Muscle layer of colon (tissue), 2 donors: ENCODE measurements at regions not wholly inside any gene's neighbourhood (a gene's known extent, or its start where the extent isn't known, plus 50 kb on each side); places are given as distances from the start of the nearest gene placed in this dataset.
"Not testable (repeated sequence)": the region's sequence is repeated elsewhere in the genome, so short reads cannot be mapped to it uniquely, and the experiment has no call there.

Experiments
- H3K27ac ChIP-seq: one replicate; pipeline ENCODE4 v1.7.0; 2013; ENCODE audit warnings: low read depth, mild to moderate bottlenecking, low read length, moderate library complexity
- H3K27me3 ChIP-seq, 2 donors: one replicate each; pipeline ENCODE4 v1.7.0; 2013; ENCODE audit warnings: low read length in 2 of 2, mild to moderate bottlenecking in 2 of 2; ENCODE audit not compliant: insufficient read depth in 2 of 2, control insufficient read depth in 1 of 2
- H3K36me3 ChIP-seq: one replicate; pipeline ENCODE4 v1.7.0; 2013; ENCODE audit warnings: mild to moderate bottlenecking, low read length; ENCODE audit not compliant: insufficient read depth
- H3K4me1 ChIP-seq: one replicate; pipeline ENCODE4 v1.7.0; 2013; ENCODE audit warnings: mild to moderate bottlenecking, low read length; ENCODE audit not compliant: insufficient read depth
- H3K4me3 ChIP-seq, 2 donors: one replicate each; pipeline ENCODE4 v1.7.0; 2013; ENCODE audit warnings: low read length in 2 of 2, low read depth in 1 of 2, mild to moderate bottlenecking in 1 of 2, moderate library complexity in 1 of 2
- H3K9ac ChIP-seq: one replicate; pipeline ENCODE4 v1.7.0; 2013; ENCODE audit warnings: low read length
- H3K9me3 ChIP-seq: one replicate; pipeline ENCODE4 v1.7.0; 2013; ENCODE audit warnings: mild to moderate bottlenecking, low read length
- donor health status: abdominal sarcoma.
- donor health status: Adenocarcinoma of cecum.

GRCh38 chr2:78780864-78781583 lies 244.5 kb upstream of the REG3G start:
- peaks cover 15% of the 10 kb centered on the region for H3K4me1 ChIP-seq
- no peaks in the 10 kb centered on the region for H3K27me3 ChIP-seq
- peak overlapping the region; percentile 86 for H3K27ac ChIP-seq
- no peaks in the 10 kb centered on the region for H3K36me3 ChIP-seq
- no peak overlapping the region for H3K9ac ChIP-seq
- H3K4me3 ChIP-seq, result peak overlapping the region in 1 of 2 donors; percentile 56
- H3K9me3 ChIP-seq, result no peaks in the 10 kb centered on the region

- no peaks in the 10 kb centered on the region for H3K27me3 ChIP-seq
- no peaks in the 10 kb centered on the region for H3K9me3 ChIP-seq
- no peak overlapping the region for H3K4me3 ChIP-seq
- H3K36me3 ChIP-seq, result no peaks in the 10 kb centered on the region
- peaks cover 11% of the 10 kb centered on the region for H3K4me1 ChIP-seq
- no peak overlapping the region for H3K9ac ChIP-seq
- no peak overlapping the region for H3K27ac ChIP-seq
These were observed 243.3 kb upstream of the REG3G start for GRCh38 chr2:78782196-78782595.

- H3K9me3 ChIP-seq, result no peaks in the 10 kb centered on the region
- no peaks in the 10 kb centered on the region for H3K36me3 ChIP-seq
- no peaks in the 10 kb centered on the region for H3K27me3 ChIP-seq
- H3K9ac ChIP-seq, result no peak overlapping the region
- H3K27ac ChIP-seq, result no peak overlapping the region
- H3K4me3 ChIP-seq, result no peak overlapping the region
- H3K4me1 ChIP-seq, result no peaks in the 10 kb centered on the region
These were observed 213.4 kb upstream of the REG3G start for GRCh38 chr2:78811955-78812610.

- Histone ChIP-seq H3K4me3 (no peak overlapping the region), H3K9me3 (no peaks in the 10 kb centered on the region), H3K36me3 (no peaks in the 10 kb centered on the region), H3K27me3 (no peaks in the 10 kb centered on the region), H3K4me1 (no peaks in the 10 kb centered on the region), H3K9ac (no peak overlapping the region), H3K27ac (no peak overlapping the region)
These were observed 211.0 kb upstream of the REG3G start for GRCh38 chr2:78814331-78814986.

- Histone ChIP-seq H3K27ac (no peak overlapping the region), H3K9me3 (no peaks in the 10 kb centered on the region), H3K27me3 (no peaks in the 10 kb centered on the region), H3K4me3 (no peak overlapping the region), H3K36me3 (no peaks in the 10 kb centered on the region), H3K4me1 (no peaks in the 10 kb centered on the region), H3K9ac (no peak overlapping the region)
These were observed 208.1 kb upstream of the REG3G start for GRCh38 chr2:78817430-78817829.

GRCh38 chr2:78832481-78832880 lies 193.0 kb upstream of the REG3G start:
- Histone ChIP-seq H3K9me3 (no peaks in the 10 kb centered on the region), H3K27me3 (no peaks in the 10 kb centered on the region), H3K4me3 (no peak overlapping the region), H3K4me1 (no peaks in the 10 kb centered on the region), H3K9ac (no peak overlapping the region), H3K36me3 (no peaks in the 10 kb centered on the region), H3K27ac (no peak overlapping the region)

GRCh38 chr2:78839259-78839658 lies 186.2 kb upstream of the REG3G start:
- Histone ChIP-seq H3K4me1 (no peaks in the 10 kb centered on the region), H3K36me3 (no peaks in the 10 kb centered on the region), H3K27ac (no peak overlapping the region), H3K27me3 (no peaks in the 10 kb centered on the region), H3K9me3 (no peaks in the 10 kb centered on the region), H3K9ac (no peak overlapping the region), H3K4me3 (no peak overlapping the region)

- not testable (repeated sequence) for H3K4me1 ChIP-seq, H3K27me3 ChIP-seq
These were observed 185.2 kb upstream of the REG3G start for GRCh38 chr2:78840311-78840710.

GRCh38 chr2:78845664-78846185 lies 179.8 kb upstream of the REG3G start:
- H3K4me3 ChIP-seq, result no peak overlapping the region
- no peaks in the 10 kb centered on the region for H3K4me1 ChIP-seq
- H3K9me3 ChIP-seq, result no peaks in the 10 kb centered on the region
- no peaks in the 10 kb centered on the region for H3K27me3 ChIP-seq
- no peak overlapping the region for H3K27ac ChIP-seq
- no peaks in the 10 kb centered on the region for H3K36me3 ChIP-seq
- no peak overlapping the region for H3K9ac ChIP-seq

More at GRCh38 chr2:78840311-78840710, 185.2 kb upstream of the REG3G start:
- H3K9me3 ChIP-seq, H3K27ac ChIP-seq, H3K9ac ChIP-seq, H3K36me3 ChIP-seq, H3K4me3 ChIP-seq: not testable (repeated sequence)

GRCh38 chr2:78861546-78861945 lies 164.0 kb upstream of the REG3G start:
- Histone ChIP-seq H3K27ac (no peak overlapping the region), H3K9ac (no peak overlapping the region), H3K4me1 (no peaks in the 10 kb centered on the region), H3K36me3 (no peaks in the 10 kb centered on the region), H3K27me3 (no peaks in the 10 kb centered on the region), H3K4me3 (no peak overlapping the region), H3K9me3 (no peaks in the 10 kb centered on the region)

GRCh38 chr2:78864205-78864604 lies 161.3 kb upstream of the REG3G start:
- Histone ChIP-seq H3K4me3 (no peak overlapping the region), H3K9me3 (no peaks in the 10 kb centered on the region), H3K4me1 (no peaks in the 10 kb centered on the region), H3K9ac (no peak overlapping the region), H3K27me3 (no peaks in the 10 kb centered on the region), H3K27ac (no peak overlapping the region), H3K36me3 (no peaks in the 10 kb centered on the region)
